Caki2 (cell line): ENCODE measurements at regions not wholly inside any gene's neighbourhood (a gene's known extent, or its start where the extent isn't known, plus 50 kb on each side); places are given as distances from the start of the nearest gene placed in this dataset.

Experiments used
- DNase-seq: peaks from one replicate; pipeline ENCODE4 v3.0.0-alpha.2; 2015; ENCODE audit warnings: low read depth
- in situ Hi-C: cut with HindIII; loops from 2 replicates; pipeline ENCODE4 v1.10.0; 2016; ENCODE audit warnings: low sequenced_read_pairs, low pct_unique_long_range_greater_than_20kb, mixed read lengths

DNA sequence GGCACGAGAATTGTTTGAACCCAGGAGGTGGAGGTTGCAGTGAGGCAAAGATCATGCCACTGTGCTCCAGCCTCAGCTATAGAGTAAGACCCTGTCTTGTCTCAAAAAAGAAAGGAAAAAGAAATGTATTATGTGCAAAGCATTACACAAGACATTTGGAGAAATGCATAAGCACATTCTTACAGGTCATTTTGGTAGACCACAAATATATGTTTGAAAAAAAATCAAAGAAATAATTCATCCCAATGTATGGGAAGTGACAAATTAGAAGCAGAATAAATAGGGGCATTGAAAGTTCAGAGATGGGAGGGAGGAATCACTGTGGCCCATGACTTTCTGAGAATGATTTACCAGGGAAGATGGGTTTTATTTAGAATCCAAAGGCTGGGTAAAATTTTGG is 283.5 kb upstream of the ADAMTS5 start:
- DNase-seq = no peak
- in situ Hi-C loops = no loop called here

DNA sequence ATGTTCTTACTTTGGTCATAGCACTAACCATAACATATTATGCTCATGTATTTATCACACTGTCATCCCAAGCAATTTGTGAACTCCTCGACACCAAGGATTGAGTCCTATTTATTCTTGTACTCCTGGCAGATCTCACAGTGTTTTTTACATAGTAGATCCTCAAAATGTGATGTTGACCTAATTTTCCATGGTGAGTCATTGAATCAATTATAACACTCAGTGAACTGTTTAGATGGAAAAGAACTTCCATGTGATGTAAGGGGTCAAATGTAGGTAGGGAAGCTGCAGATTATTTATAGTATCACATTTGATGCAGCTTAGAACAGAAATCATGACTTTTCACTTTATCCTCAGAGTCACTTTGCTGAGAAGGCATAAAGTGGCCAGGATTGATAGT is 281.9 kb upstream of the ADAMTS5 start:
- peak; percentile 82 for DNase-seq

DNA sequence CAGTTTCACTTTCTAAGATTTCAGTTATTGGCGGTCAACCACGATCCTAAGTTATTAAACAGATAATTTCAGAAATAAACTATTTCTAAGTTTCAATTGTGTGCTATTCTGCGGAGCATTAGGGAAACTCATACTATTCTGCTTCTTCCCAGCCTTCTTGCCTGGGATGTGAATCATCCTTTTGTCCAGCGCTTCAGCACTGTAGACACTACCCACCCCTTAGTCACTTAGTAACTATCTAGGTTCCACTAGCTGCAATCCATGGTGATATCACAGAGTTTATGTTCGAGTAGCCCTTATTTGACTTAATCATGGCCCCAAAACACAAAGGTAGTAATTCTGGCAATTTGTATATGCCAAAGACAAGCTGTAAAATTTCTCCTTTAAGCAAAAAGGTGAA is 279.9 kb upstream of the ADAMTS5 start:
- in situ Hi-C loops = no loop called here

More for the DNA sequence above, 281.9 kb upstream of the ADAMTS5 start:
- in situ Hi-C loops = no loop called here

DNA sequence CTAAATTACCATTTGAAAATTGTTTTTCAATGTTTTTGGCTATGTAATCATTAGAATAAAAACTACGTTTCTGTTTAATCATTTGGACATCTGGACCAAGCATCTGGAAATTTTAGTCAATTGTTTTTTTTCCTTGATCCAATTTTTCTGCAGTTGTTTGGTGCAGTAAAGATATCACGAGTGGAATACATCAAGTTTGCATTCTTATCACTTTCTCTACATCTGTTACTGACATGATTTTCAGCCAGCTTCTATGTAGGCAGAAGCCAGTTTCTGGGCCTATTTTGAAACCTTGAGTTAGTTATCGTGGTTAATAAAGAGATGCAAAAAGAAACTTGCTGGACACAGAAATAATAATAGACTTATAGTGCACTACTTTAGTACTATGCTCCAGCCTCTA is 277.9 kb upstream of the ADAMTS5 start:
- no peak for DNase-seq
- in situ Hi-C loops = no loop called here

More for the DNA sequence above, 279.9 kb upstream of the ADAMTS5 start:
- peak; percentile 57 for DNase-seq

DNA sequence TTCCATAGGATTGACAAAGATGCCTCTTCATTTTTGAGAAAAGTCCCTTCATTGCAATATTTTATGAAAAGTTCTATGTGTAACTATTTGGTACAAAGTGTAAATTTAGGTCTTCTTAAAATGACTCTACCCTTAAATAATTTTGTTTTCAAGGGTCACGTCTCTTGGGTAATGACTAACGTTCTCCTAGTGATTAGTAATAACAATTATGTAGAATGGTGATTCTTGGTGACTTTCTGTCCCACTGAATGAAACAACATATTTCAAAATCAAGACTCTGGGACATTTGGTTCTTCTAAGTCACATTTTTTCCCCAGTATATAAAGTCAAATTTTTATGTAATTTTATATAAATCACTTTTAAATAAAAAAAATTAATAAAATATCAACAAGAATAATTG is 277.5 kb upstream of the ADAMTS5 start:
- in situ Hi-C loops = no loop called here
- no peak for DNase-seq

DNA sequence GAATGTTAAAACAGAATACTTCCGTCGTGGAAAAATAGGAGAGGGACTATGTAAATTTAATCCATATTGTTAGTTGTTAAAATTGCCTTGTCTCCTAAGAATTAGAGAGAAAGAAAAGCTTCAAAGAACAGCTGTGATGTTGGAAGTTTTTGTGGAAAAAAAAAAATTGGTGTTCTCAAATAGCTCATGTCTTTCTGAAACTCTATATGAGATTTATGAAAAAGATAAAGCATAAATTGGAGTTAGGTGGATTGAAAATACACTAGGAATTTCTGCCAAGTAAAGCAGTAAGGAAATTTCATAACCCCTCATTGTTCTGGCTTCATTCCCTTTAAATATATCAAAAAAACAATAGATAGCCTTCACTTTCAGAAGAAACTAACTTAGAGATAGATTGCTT is 274.0 kb upstream of the ADAMTS5 start:
- in situ Hi-C loops = no loop called here
- DNase-seq = no peak

DNA sequence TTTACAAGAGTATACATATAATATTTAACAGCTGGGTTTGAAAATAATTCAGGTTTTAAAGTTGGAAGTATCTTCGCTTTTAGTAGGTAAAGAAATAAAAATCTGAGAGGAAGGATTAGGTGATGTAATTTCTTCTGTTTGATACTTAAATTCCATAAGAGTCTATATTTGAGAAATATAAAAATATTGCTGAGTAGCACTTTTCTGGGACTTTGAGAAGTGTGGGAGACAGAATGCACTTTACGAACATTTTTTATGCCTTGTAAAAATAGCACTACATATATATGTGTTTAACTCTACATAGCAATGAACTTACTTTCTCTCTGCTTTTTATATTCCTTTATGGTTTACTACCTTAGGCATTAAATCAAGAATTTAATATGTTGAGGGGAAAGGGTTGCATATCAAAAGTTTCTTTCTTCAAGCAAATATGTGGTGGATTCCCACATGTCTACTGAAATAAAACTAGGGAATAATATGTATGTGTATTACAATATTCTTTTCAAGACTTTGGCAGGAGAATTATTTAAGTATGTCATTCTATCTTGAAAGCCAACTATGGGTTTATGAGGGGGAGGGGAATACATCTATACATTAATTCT is 266.7 kb upstream of the ADAMTS5 start:
- in situ Hi-C loops = no loop called here
- DNase-seq = no peak

DNA sequence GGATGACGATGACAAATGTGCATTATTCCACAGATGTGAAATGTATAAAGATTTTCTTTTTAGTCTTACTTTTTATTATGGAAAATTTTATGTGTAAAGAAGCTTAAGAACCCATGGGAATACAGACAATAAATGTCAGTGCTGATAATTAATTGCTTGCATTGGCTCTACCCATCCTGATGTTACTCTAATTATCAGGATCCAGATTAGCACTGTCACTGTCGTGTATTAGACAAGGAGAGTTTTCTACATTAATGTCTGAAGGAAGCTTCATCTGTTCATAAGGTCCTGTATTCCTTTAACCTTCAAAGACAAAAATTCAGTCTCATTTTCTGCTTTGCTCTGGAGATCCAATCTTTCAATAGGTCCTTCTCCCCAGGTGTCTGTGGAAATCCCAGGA is 259.1 kb upstream of the ADAMTS5 start:
- DNase-seq = no peak
- in situ Hi-C loops = no loop called here

DNA sequence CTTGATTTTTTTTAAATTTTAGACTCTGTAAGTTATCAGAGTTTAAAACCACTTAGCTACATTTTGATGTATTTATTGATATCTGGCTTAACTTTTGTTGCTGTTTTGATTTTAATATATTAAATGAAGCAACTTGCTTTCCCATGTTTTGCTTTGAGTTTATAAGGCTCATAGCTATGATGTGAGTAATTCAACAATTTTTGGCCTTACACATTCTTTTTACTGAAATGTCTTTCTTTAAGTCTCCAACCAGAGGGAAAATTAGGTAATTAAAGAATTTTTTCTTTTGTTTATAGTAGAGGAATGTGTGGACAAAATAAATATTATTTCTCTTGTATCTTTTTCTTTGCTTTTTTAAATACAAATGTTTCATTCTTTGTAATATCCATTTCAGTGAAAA is 258.3 kb upstream of the ADAMTS5 start:
- no peak for DNase-seq
- in situ Hi-C loops = no loop called here

DNA sequence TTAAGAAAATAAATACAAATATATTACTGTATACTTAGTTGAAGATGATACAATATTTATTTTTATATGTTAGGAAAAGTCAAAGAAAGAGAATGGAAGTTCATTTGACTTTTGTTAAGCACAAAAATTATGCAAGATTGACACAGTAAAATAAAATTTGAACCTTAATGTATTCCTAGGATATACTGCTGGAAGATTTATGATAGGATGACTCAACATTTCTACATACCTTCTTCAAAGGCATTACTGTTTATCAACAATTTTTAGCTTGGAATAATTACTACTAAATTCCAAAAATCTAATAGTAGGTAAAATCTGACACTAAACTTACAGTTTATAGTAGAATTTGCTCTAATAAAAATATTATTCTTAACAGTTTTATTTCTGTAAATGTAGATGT is 257.3 kb upstream of the ADAMTS5 start:
- DNase-seq = no peak
- in situ Hi-C loops = no loop called here

DNA sequence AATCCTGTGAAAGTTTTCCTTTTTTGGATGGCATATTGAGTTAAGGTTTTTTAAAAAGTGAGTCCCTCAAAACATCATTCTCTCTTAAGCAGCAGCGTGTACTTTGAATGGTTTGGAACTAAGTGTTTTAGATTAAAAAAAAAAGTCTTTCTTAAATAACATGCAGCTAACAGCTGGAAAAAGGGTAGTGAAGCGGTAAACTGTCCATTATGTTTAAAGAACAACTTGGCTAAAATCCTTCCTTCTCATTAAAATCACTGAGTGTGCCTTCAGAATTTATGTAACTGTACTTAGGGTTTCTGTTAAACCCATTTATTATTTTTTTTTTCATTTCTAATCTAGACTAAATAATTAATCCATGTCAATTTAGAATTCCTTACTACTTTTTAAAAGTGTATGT is 254.2 kb upstream of the ADAMTS5 start:
- in situ Hi-C loops = no loop called here
- no peak for DNase-seq

DNA sequence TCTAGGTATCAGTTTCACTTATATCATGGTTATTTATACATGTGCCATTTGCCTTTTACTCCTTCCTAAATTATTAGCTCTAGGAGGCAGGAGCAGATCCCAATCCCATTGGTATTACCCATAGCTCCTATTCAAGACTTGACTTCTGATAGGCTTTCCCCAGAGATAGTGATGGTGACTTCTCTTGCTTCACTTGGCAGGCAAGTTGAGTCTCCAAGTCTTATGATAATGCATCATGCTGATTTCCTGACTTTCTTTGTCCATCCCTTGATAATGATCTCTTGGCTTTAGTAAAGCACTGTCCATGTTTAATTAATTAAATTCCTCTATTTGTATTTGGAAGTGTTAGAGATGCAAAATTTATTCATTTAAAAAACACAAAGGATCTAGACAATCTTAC is 253.5 kb upstream of the ADAMTS5 start:
- DNase-seq = no peak
- in situ Hi-C loops = no loop called here

DNA sequence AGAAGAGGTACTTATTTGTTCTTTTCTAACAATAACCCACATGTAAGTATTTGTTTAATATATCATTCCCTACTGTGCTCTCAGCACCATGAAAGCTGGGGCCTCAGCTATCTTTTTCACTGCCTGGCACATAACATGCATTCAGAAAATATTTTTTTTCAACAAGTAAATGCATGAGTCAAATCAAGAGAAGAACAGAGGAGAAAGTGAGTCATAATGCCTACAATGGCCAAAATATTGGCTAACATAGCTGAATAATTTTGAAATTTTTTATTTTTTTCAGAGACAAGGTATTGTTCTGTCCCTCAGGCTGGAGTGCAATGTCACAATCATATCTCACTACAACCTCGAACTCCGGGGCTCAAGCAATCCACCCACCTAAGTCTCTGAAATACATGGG is 252.2 kb upstream of the ADAMTS5 start:
- no peak for DNase-seq
- in situ Hi-C loops = no loop called here

DNA sequence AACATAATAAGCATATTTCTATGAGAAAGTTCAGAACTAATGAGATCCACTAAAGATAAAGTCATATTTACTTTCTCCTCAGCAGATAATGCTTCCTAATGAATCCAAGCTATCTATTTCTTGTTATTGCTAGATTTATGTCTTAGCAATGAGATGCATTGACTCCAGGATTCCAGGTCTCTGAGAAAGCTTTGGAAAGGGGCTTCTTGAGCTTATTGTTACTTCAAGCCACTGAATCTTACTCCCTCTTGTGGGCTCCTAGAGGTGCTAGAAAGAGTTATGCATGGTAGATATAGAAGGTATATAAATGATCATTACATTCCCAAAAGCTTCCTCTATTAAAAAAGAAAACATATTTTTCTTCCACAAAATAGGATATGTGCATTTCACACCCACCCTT is 246.4 kb upstream of the ADAMTS5 start:
- in situ Hi-C loops = no loop called here
- DNase-seq = no peak

DNA sequence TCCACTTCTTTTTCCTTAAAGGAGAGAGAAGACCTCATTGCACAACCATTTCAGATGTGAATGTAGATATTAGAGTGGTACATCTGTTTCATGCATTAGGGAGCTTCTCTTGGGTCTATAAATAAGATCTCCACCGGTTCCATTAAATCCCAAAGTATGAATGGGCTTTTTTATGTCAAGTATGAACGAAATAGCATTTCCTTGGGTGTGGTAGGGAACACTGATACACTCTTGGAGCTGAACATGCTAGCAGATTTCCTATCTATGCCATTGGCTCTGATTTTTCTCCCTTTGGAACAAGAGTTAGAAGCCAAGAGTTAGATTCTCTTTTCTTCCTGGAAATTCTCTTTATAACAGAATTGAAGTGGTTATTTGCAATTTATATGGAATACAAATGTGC is 245.6 kb upstream of the ADAMTS5 start:
- no peak for DNase-seq
- in situ Hi-C loops = no loop called here

DNA sequence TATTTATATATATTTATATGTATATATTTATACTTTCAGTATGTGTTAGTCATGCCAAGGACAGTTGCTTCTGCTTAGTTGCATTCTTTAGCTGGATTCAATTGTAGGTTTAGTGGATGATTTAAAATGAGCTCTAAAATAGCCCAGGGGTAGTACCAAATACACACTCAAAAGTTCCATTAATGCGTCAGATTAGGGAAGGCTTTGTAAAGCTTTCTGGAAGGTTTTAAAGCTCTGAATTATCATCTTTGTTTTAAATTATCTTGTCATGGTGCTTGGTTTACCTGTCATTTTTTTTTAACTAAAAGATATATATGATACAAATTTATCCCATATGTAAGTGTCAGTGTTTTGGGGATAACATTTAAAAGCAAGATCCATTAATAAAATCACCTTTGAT is 242.7 kb upstream of the ADAMTS5 start:
- DNase-seq = no peak
- in situ Hi-C loops = no loop called here

DNA sequence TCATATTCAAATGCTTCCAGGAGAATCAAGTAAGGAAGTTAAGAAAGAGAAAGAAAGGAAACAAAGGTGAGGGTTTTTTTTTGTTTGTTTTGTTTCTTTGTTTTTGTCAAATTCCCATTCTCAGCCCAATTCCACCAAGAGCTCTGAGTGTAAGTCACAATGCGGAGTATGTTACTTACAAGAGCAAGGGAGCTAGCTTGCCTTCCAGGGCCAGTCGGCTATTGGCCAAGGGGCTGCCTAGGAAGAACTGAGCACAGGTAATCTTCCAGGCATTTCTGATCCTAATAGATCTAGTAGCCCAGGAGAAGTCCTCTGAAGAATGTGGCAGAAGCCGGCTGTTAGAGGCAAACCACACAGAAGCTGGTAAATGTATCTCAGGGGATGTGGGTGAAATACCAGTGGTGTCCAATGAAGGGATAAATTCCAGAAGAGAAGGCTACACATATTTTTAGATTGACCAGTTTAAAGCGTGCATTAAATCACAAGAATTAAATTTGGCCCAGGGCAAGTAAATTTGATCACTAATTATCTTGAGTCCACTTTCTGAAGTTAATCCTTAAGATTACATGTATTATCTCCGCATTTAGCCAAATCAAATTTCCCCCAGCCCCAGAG is 239.6 kb upstream of the ADAMTS5 start:
- in situ Hi-C loops = no loop called here
- DNase-seq = no peak

DNA sequence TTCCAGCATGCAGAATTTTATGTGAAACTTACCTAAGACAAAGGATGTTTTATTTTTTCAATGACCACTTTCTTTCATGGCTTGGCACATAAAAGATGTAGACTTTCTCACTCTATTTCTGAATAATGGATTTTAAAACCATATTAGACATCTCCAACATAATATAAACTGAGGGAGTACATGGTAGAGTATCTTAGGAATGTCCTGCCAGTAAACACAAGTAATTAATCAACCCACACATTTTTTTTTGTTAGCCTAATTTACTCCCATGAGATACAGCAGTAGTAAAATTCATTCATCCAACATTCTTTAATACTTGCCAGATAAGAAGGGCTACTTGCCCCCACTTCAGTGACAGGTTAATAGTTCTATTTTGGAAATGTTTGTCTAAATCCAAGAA is 235.4 kb upstream of the ADAMTS5 start:
- no peak for DNase-seq
- in situ Hi-C loops = no loop called here

DNA sequence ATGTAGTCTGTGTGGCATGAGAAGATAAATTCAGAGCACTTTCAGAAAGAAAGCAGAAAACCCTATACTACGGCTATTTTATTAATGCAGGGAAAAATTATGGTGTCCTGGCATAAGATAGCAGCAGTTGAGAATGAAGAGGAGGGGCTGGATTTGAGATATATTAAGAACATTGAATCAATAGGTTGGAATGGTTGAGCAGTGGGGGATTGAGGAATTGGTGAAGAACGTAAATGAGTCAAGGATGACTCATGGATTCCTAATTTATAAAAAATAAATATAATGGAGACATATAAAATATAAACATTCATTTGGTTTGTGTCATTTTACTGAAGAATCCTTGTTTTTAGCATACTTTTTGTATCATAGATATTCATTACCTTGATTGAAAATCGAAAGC is 234.3 kb upstream of the ADAMTS5 start:
- no peak for DNase-seq
- in situ Hi-C loops = no loop called here

DNA sequence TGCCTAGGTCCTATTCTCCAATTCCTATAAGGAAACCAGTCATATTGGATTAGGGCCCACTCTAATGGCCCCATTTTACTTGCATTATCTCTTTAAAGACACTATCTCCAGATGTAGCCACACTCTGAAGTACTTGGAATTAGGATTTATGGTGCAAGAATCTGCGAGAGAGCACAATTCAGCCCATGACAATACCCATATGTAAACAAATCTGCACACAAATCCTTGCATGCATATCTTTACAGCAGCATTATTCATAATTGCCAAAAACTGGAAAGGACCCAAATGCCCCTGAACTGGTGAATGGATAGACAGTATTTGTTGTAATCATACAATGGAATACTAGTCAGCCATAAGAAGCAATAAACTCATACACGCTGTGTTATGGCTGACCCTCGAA is 229.8 kb upstream of the ADAMTS5 start:
- no peak for DNase-seq
- in situ Hi-C loops = no loop called here
